GM18511 (cell line): ENCODE measurements at regions not wholly inside any gene's neighbourhood (a gene's known extent, or its start where the extent isn't known, plus 50 kb on each side); places are given as distances from the start of the nearest gene placed in this dataset.
"Not testable (repeated sequence)": the region's sequence is repeated elsewhere in the genome, so short reads cannot be mapped to it uniquely, and the experiment has no call there.

ENCODE experiments used
- ATAC-seq: cut with Tn5 transposase; IDR thresholded peaks from one replicate; pipeline ENCODE4 v1.9.1; 2021; ENCODE audit warnings: mild to moderate bottlenecking, moderate library complexity; ENCODE audit not compliant: unreplicated experiment

- ATAC-seq: no peak
These were observed 702.9 kb downstream of the TENT5A start for GRCh38 chr6:81049425-81050042.

GRCh38 chr6:81031416-81031815 is 721.1 kb downstream of the TENT5A start:
- ATAC-seq: no peak

- ATAC-seq: no peak
These were observed 726.4 kb downstream of the TENT5A start for GRCh38 chr6:81026041-81026553.

- no peak for ATAC-seq
These were observed 728.8 kb downstream of the TENT5A start for GRCh38 chr6:81023709-81024108.

DNA sequence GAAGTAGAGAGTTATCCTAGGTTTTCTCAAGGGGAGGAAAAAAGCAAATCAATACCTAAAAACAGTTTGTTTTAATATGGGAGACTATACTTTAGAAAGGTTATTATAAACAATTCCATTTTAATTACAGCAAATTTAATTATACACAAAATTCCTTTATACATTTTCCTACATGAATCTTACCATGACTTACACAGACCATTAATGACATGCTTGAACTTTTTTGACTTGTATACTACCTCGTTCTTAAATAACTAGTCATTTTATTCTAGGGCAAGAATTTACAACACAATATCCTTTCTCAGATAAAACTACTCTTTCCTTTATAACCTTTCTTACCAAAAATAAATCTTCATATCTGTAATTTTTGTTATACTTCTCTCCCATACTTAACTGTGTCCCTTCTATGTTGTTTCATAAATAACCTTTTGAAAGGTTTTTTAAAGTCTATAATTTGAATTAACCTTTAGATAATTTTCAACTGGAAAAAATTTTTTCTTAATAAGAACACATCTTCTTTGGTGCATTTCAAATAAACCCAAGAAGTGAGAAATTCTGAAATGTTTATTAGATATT is 729.4 kb downstream of the TENT5A start:
- no peak for ATAC-seq

DNA sequence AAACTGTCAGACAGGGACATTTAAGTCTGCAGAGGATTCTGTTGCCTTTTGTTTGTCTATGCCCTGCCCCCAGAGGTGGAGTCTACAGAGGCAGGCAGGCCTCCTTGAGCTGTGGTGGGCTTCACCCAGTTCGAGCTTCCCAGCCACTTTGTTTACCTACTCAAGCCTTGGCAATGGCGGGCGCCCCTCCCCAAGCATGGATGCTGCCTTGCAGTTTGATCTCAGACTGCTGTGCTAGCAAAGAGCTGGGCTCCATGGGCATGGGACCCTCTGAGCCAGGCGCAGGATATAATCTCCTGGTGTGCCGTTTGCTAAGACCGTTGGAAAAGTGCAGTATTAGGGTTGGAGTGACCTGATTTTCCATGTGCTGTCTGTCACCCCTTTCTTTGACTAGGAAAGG is 734.9 kb downstream of the TENT5A start:
- not testable (repeated sequence) for ATAC-seq

DNA sequence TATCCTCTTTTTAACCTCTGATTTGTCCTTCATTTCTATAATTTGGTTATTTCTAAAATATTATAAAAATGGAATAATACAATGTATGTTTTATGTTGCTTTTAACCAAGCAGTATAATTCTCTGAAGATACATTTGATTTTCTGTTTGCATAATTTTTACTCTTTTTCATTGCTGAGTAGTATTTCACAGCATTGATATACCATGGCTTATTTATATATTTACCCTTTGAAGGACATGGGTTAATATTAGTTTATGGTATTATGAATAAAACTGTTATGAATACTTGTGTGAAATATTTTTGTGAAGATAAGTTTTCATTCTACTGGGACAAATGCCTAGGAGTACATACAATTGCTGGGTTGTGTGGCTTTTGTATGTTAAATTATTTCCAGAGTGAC is 748.6 kb downstream of the TENT5A start:
- ATAC-seq: no peak

DNA sequence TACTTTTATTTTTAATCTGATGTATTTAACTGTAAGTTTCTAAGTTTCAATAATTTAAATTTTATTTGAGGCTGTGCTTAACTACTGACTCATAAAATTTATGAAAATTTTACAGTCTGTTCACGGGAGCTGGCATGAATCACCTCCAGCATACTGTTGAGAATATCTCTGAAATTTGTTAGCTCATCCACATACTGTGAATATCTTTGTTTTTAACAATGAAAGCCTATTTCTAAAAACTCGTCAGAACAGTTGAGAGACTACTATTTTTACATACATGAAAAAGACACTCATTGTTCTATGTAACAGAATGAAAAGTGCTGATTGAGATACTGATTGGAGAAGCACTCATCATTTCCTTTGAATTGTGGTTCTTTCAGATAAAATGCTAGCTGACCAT is 749.3 kb downstream of the TENT5A start:
- ATAC-seq: no peak

- ATAC-seq: no peak
These were observed 750.4 kb downstream of the TENT5A start for GRCh38 chr6:81002126-81002525.

- ATAC-seq: no peak
These were observed 761.2 kb downstream of the TENT5A start for GRCh38 chr6:80991316-80991715.

- no peak for ATAC-seq
These were observed 763.6 kb downstream of the TENT5A start for GRCh38 chr6:80988892-80989291.

DNA sequence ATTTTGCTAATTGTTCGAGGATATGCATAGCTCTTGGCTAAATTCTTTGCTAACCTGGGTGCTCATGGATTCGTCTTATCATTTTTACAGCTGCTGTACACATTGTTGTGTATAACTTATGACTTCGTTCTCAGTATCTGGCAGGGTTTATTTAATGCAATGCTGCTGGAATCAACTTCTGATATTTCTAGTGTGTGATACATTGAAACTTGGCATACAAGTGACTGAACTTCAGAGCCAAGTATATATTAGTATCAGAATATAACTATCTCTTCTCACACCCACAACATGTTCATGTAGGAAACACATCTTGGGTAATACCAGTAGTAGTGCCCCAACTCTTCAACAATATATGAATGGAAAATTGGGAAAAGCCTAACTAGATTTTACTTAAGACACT is 764.2 kb downstream of the TENT5A start:
- no peak for ATAC-seq

DNA sequence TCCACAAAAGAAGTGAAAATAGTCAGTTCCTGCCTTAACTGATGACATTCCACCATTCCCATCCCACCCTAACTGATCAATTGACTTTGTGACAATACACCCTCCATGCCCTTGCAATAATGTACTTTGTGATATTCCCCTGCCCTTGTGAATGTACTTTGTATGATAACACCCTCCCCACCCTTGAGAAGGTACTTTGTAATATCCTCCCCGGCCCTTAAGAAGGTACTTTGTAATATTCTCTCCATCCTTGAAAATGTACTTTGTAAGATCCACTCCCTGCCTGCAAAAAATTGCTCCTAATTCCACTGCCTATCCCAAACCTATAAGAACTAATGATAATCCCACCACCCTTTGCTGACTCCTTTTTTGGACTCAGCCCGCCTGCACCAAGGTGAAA is 771.3 kb downstream of the TENT5A start:
- not testable (repeated sequence) for ATAC-seq

- no peak for ATAC-seq
These were observed 776.1 kb downstream of the TENT5A start for GRCh38 chr6:80976336-80976735.

DNA sequence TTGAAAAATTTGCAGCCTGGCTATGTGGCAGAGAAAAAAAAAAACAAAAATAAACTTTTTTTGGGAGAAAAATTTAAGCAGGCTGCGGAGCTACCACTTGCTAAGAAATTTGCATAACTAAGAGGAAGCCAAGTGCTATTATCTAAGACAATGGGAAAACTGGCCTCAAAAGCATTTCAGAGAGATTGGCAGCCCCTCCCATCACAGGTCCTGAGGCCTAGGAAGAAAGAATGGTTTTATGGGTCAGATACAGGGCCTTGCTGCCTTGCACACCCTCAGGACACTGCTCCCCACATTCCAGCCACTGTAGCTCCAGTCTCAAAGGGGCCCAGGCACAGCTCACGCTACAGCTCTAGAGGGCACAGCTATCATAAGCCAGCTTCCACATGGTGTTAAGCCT is 777.9 kb downstream of the TENT5A start:
- ATAC-seq: no peak

DNA sequence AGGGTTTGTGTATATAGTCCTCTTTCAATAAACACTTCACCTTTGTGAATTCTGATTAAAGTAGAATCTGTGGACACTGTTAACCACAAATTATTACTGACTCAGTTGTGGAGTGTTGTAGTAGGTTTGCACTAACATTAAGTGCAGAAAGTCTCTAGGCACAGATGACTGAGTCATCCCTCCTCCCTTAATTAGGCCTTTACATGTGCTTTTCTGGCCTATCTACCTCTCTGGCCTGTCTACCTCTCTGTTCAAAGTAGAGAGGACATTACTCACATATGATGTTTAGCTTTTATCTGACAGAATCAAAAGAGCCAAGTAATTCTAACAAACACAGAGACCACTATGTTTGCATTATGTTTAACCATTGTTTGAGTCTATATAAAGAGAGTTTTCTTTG is 783.0 kb downstream of the TENT5A start:
- ATAC-seq: no peak

- no peak for ATAC-seq
These were observed 784.9 kb downstream of the TENT5A start for GRCh38 chr6:80967609-80968008.

DNA sequence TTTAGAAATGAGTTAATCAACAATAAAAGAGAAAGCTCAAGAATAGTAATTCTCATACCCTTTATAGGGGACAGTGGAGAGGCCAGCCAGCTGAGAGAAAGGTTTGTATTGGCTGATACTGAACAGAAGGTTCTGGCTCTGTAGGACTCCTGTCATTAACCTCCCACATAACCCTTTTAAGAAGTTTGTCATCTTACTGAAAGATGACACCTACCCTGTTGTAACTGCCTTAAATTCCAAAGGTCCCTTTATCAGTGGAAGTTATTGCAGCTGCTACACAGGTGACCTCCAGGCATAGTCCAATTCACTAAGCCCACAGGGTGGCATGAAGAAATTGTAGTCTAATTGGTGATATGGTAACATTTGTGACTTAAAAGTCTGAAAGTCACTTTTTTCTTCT is 790.1 kb downstream of the TENT5A start:
- no peak for ATAC-seq

GRCh38 chr6:80961166-80961565 is 791.3 kb downstream of the TENT5A start:
- no peak for ATAC-seq

DNA sequence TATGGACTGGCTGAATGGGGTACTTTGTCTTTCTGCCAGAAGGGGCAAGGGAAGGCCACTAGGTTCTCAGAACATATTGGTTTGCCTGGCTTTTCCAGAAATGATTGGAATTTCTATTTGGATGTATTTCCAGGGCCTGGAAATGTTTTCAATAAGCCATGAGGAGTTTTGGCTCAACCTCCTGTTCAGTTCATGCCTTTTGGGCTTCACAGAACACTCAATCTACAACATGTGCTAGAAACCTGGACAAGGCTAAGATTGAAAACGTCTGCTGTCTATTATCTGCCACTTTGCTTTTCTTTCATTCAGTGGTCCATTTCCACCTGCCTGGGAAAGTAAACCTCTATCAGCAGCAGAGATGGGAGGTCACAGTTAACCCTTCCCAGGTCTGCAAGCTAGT is 793.4 kb downstream of the TENT5A start:
- ATAC-seq: no peak

GRCh38 chr6:80956898-80957297 is 795.6 kb downstream of the TENT5A start:
- no peak for ATAC-seq

DNA sequence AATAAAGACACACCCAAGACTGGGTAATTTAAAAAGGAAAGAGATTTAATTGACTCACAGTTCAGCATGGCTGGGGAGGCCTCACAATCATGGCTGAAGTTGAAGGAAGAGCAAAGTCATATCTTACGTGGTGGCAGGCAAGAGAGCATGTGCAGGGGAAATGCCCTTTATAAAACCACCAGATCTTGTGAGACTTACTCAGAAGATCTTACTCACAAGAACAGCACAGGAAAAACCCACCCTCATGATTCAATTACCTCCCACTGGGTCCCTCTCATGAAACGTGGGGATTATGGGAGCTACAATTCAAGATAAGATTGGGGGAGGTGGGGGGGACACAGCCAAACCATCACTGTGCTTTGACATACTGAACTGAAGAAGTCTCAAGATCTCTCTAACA is 800.0 kb downstream of the TENT5A start:
- ATAC-seq: not testable (repeated sequence)

DNA sequence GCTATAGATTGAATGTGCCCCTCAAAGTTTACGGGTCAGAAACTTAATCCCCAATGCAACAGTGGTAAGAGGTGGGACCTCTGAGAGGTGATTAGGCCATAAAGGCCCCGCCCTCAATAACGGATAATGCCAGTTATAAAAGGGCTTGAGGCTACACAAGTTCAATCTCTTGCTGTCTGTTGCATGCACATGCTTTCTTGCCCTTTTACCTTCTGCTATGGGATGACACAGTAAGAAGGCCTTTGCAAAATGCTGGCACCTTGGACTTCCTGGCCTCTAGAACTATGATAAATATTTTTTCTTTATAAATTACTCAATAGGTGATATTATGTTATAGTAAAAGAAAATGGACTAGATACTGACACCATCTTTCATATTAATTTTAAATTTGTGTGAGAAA is 806.1 kb downstream of the TENT5A start:
- no peak for ATAC-seq
